CD4-positive, alpha-beta T cell (primary cell): ENCODE measurements at regions not wholly inside any gene's neighbourhood (a gene's known extent, or its start where the extent isn't known, plus 50 kb on each side); places are given as distances from the start of the nearest gene placed in this dataset.

Experiments used
- ATAC-seq: fragments of 200-7000 bp; cut with Tn5 transposase; one replicate; pipeline ENCODE4 v1.10.0; 2022; ENCODE audit warnings: mild to moderate bottlenecking; ENCODE audit not compliant: poor library complexity
- CTCF ChIA-PET: fragments of 350-600 bp; sonication (Branson Sonifier 250); formaldehyde crosslinking; loops from one replicate; lab custom pipeline; 2021; ENCODE audit warnings: antibody characterized with exemption, inconsistent platforms; lab: Charles Lee
- POLR2A ChIA-PET: fragments of 350-600 bp; sonication (Branson Sonifier 250); formaldehyde crosslinking; loops from one replicate; lab custom pipeline; 2021; ENCODE audit warnings: antibody characterized with exemption, inconsistent platforms; lab: Charles Lee
- DNase-seq, 14 experiments: peaks; one replicate each; pipeline ENCODE4 v3.0.0-alpha.2; 2013 to 2020; ENCODE audit warnings: mixed read lengths in 2 of 14
- H3K27ac ChIP-seq, 2 donors: one replicate each; pipeline versions ENCODE4 v1.5.1 to v1.7.0; 2013; ENCODE audit warnings: low read length in 2 of 2, low read depth in 1 of 2, mild to moderate bottlenecking in 1 of 2
- H3K27me3 ChIP-seq, 2 experiments: 1 replicate in 1 of 2; 2 replicates in 1 of 2; pipeline versions ENCODE4 v1.6.1 to v1.7.0; 2013; ENCODE audit warnings: low read length in 2 of 2, control low read depth in 1 of 2, mild to moderate bottlenecking in 1 of 2, moderate library complexity in 1 of 2; ENCODE audit not compliant: insufficient read depth in 2 of 2, control insufficient read depth in 1 of 2
- H3K36me3 ChIP-seq: one replicate; pipeline ENCODE4 v1.6.1; 2013; ENCODE audit warnings: low read length, control low read depth; ENCODE audit not compliant: insufficient read depth
- H3K4me1 ChIP-seq: one replicate; pipeline ENCODE4 v1.6.1; 2013; ENCODE audit warnings: low read length, control low read depth; ENCODE audit not compliant: insufficient read depth
- H3K4me3 ChIP-seq: one replicate; pipeline ENCODE4 v1.5.1; 2013; ENCODE audit warnings: mild to moderate bottlenecking, low read length, moderate library complexity
- H3K9me3 ChIP-seq, 2 experiments: 1 replicate in 1 of 2; 2 replicates in 1 of 2; pipeline versions ENCODE4 v1.6.1 to v1.7.0; 2013; ENCODE audit warnings: low read length in 2 of 2, mild to moderate bottlenecking in 2 of 2, control low read depth in 1 of 2, moderate library complexity in 1 of 2; ENCODE audit not compliant: control insufficient read depth in 1 of 2, insufficient read depth in 1 of 2
- H3K27ac Mint-ChIP-seq: one replicate; pipeline ENCODE4 v1.8.0; 2020; ENCODE audit warnings: mixed read lengths
- H3K27me3 Mint-ChIP-seq: one replicate; pipeline ENCODE4 v1.8.0; 2021; ENCODE audit warnings: mixed read lengths
- H3K36me3 Mint-ChIP-seq: one replicate; pipeline ENCODE4 v1.8.0; 2021; ENCODE audit warnings: low read depth, mixed read lengths
- H3K4me1 Mint-ChIP-seq: one replicate; pipeline ENCODE4 v1.8.0; 2021; ENCODE audit warnings: low read depth, mixed read lengths
- H3K4me3 Mint-ChIP-seq: one replicate; pipeline ENCODE4 v1.8.0; 2020; ENCODE audit warnings: mild to moderate bottlenecking, mixed read lengths
- H3K9me3 Mint-ChIP-seq: one replicate; pipeline ENCODE4 v1.8.0; 2020; ENCODE audit warnings: mixed read lengths
- intact Hi-C, 2 experiments: fragments of 100-400 bp; cut with DNase I in 1 of 2; cut with micrococcal nuclease in 1 of 2; formaldehyde crosslinking; loops; one replicate each; pipeline versions ENCODE4 v1.15.1 to v1.9.0; 2023 to 2025; cut with DNase I, micrococcal nuclease
- TF ChIP-seq, protein P1 (sequence below): fragments of 200-600 bp; IDR thresholded peaks from one replicate; pipeline ENCODE4 v1.8.0; 2022; ENCODE audit warnings: antibody characterized with exemption, mild to moderate bottlenecking

DNA sequence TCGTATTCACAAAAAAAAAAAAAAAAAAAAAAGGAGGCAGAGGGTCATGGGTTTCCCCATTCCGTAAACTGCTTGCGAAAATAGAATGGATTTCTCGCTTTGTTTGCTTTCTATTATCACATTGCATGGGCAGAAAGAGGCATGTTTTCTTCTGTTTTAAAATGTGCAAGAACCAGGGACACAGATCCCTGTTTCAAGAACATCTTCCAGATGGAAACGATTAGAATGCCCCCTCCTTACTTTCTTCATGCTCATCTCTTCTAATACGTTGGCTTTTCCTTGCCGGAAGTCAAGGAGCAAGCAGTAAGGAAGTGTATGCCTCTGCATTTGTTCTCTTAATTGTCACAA is 51.0 kb upstream of the ZNF516 start:
- ChIA-PET CTCF (no interaction called here), POLR2A (no interaction called here)
- no peaks in the 10 kb centered on the region for H3K36me3 ChIP-seq
- no peaks in the 10 kb centered on the region for H3K9me3 Mint-ChIP-seq
- H3K27me3 ChIP-seq: peaks cover 0 to 6% of the 10 kb centered on the region in 2 experiments
- H3K36me3 Mint-ChIP-seq: no peaks in the 10 kb centered on the region
- DNase-seq (no peak), ATAC-seq (no peak)
- H3K4me3 Mint-ChIP-seq: no peak overlapping the region
- intact Hi-C loops: no loop called here
- no peaks in the 10 kb centered on the region for H3K9me3 ChIP-seq
- H3K4me1 ChIP-seq: no peaks in the 10 kb centered on the region
- no peak overlapping the region for H3K27ac ChIP-seq
- H3K4me1 Mint-ChIP-seq: no peaks in the 10 kb centered on the region
- no peak overlapping the region for H3K27ac Mint-ChIP-seq
- H3K27me3 Mint-ChIP-seq: peaks cover 7% of the 10 kb centered on the region
- TF ChIP-seq, protein P1, sequence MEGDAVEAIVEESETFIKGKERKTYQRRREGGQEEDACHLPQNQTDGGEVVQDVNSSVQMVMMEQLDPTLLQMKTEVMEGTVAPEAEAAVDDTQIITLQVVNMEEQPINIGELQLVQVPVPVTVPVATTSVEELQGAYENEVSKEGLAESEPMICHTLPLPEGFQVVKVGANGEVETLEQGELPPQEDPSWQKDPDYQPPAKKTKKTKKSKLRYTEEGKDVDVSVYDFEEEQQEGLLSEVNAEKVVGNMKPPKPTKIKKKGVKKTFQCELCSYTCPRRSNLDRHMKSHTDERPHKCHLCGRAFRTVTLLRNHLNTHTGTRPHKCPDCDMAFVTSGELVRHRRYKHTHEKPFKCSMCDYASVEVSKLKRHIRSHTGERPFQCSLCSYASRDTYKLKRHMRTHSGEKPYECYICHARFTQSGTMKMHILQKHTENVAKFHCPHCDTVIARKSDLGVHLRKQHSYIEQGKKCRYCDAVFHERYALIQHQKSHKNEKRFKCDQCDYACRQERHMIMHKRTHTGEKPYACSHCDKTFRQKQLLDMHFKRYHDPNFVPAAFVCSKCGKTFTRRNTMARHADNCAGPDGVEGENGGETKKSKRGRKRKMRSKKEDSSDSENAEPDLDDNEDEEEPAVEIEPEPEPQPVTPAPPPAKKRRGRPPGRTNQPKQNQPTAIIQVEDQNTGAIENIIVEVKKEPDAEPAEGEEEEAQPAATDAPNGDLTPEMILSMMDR: no peak
- H3K4me3 ChIP-seq: no peak overlapping the region

- DNase-seq: no peak
- Mint-ChIP-seq H3K27me3 (peaks cover 9% of the 10 kb centered on the region), H3K9me3 (no peaks in the 10 kb centered on the region), H3K4me3 (no peak overlapping the region), H3K36me3 (no peaks in the 10 kb centered on the region), H3K27ac (no peak overlapping the region), H3K4me1 (no peaks in the 10 kb centered on the region)
- Histone ChIP-seq H3K4me1 (no peaks in the 10 kb centered on the region), H3K27me3 (peaks cover 0 to 6% of the 10 kb centered on the region in 2 experiments), H3K27ac (no peak overlapping the region), H3K9me3 (no peaks in the 10 kb centered on the region), H3K4me3 (no peak overlapping the region), H3K36me3 (no peaks in the 10 kb centered on the region)
- intact Hi-C loops: no loop called here
- ChIA-PET POLR2A (no interaction called here), CTCF (no interaction called here)
- ATAC-seq: no peak
- TF ChIP-seq, protein P1: no peak
These were observed 50.5 kb upstream of the ZNF516 start for GRCh38 chr18:76545433-76546087.

DNA sequence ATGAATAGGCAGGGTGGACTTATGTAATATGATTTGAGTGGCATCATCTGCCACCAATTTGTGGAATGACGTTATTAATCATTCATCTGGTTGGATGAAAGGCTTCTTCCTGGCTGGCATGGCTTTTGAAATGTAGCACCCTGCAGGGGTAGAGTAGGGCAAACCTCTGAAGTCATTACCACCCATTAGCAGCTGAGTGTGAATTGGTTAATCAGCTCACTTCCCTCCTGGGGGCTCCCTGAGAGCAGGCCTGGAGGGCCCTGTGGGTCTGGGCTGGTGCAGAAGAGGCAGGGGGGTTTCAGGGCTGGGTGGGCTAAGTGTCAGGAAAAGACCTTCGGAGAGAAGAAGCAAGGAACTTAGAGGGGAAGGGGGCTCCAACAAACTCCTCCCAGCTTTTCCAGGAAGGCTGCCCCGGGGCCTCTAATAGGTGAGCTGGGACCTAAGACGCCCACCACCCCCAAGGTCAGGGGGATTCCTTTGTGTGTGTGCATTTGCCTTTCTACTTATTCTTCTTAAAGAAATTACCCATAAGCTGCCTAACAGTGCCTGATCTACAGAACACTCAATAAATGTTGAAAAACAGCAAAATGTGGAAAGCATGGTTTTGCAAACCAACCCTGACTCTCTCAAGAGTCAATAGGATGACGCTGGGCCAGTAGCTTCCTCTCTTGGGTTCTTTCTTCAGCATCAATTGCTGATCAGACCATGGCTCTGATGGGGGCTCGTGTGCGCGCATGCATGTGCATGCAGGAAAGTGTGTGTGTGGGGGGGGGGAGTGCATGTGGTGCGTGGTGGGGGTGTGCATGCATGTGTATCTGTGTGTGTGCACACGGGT is 49.7 kb upstream of the ZNF516 start:
- H3K36me3 ChIP-seq: no peaks in the 10 kb centered on the region
- no peaks in the 10 kb centered on the region for H3K9me3 ChIP-seq
- CTCF ChIA-PET: no interaction called here
- no peaks in the 10 kb centered on the region for H3K4me1 ChIP-seq
- H3K4me3 ChIP-seq: no peak overlapping the region
- TF ChIP-seq, protein P1: no peak
- H3K27me3 Mint-ChIP-seq: peaks cover 10% of the 10 kb centered on the region
- no peaks in the 10 kb centered on the region for H3K27me3 ChIP-seq
- no peak for ATAC-seq
- H3K9me3 Mint-ChIP-seq: no peaks in the 10 kb centered on the region
- intact Hi-C loops: no loop called here
- H3K4me1 Mint-ChIP-seq: no peaks in the 10 kb centered on the region
- no peak overlapping the region for H3K27ac Mint-ChIP-seq
- H3K27ac ChIP-seq: no peak overlapping the region
- no peak for DNase-seq
- no peaks in the 10 kb centered on the region for H3K36me3 Mint-ChIP-seq
- no peak overlapping the region for H3K4me3 Mint-ChIP-seq
- POLR2A ChIA-PET: no interaction called here
